ENCODE measurements at regions not wholly inside any gene's neighbourhood (a gene's known extent, or its start where the extent isn't known, plus 50 kb on each side); places are given as distances from the start of the nearest gene placed in this dataset.

- Histone ChIP-seq H3K4me3 (replicated peaks; ENCODE audit: insufficient read depth, low read length) (no peak overlapping the region), H3K27me3 (ENCODE audit: insufficient read depth, poor library complexity, severe bottlenecking) (peaks cover 4% of the 10 kb centered on the region), H3K27ac (replicated peaks) (no peak overlapping the region)
- no peak for DNase-seq (ENCODE audit: low read depth in 1 of 2, low spot score in 1 of 2)
- TF ChIP-seq CTCF (IDR thresholded peaks at IDR 0.05; ENCODE audit: insufficient read depth, low read length) = no peak
- TF ChIP-seq POLR2AphosphoS5 (IDR thresholded peaks at IDR 0.05; ENCODE audit: low read depth) = no peak
- TF ChIP-seq GABPA (IDR thresholded peaks at IDR 0.05; ENCODE audit: low read depth) = no peak
- no peak for TF ChIP-seq SPI1 (IDR thresholded peaks at IDR 0.05; ENCODE audit: borderline replicate concordance, low read depth)
- no peak for TF ChIP-seq REST (IDR thresholded peaks at IDR 0.05; ENCODE audit: insufficient replicate concordance, low read depth)
These were observed 571.0 kb downstream of the TSN start for GRCh38 chr2:122326471-122326870.

GRCh38 chr2:122328816-122329215, 573.4 kb downstream of the TSN start:
- TF ChIP-seq GABPA (IDR thresholded peaks at IDR 0.05; ENCODE audit: low read depth) (no peak), POLR2AphosphoS5 (IDR thresholded peaks at IDR 0.05; ENCODE audit: low read depth) (no peak)
- no peak for DNase-seq (ENCODE audit: low read depth in 1 of 2, low spot score in 1 of 2)
- no peak overlapping the region for H3K27ac ChIP-seq (replicated peaks)
- H3K4me3 ChIP-seq (replicated peaks; ENCODE audit: insufficient read depth, low read length) = no peak overlapping the region
- peaks cover 9% of the 10 kb centered on the region for H3K27me3 ChIP-seq (ENCODE audit: insufficient read depth, poor library complexity, severe bottlenecking)

GRCh38 chr2:122329278-122329677, 573.8 kb downstream of the TSN start:
- no peak for DNase-seq (ENCODE audit: low read depth in 1 of 2, low spot score in 1 of 2)
- Histone ChIP-seq H3K27ac (replicated peaks) (no peak overlapping the region), H3K27me3 (ENCODE audit: insufficient read depth, poor library complexity, severe bottlenecking) (peaks cover 9% of the 10 kb centered on the region), H3K4me3 (replicated peaks; ENCODE audit: insufficient read depth, low read length) (no peak overlapping the region)
- TF ChIP-seq GABPA (IDR thresholded peaks at IDR 0.05; ENCODE audit: low read depth) = no peak
- TF ChIP-seq REST (IDR thresholded peaks at IDR 0.05; ENCODE audit: insufficient replicate concordance, low read depth) = no peak
- no peak for TF ChIP-seq POLR2AphosphoS5 (IDR thresholded peaks at IDR 0.05; ENCODE audit: low read depth)
- no peak for TF ChIP-seq SPI1 (IDR thresholded peaks at IDR 0.05; ENCODE audit: borderline replicate concordance, low read depth)
- no peak for TF ChIP-seq CTCF (IDR thresholded peaks at IDR 0.05; ENCODE audit: insufficient read depth, low read length)

GRCh38 chr2:122333932-122334331, 578.5 kb downstream of the TSN start:
- H3K27ac ChIP-seq (replicated peaks) = no peak overlapping the region
- no peak overlapping the region for H3K4me3 ChIP-seq (replicated peaks; ENCODE audit: insufficient read depth, low read length)
- H3K27me3 ChIP-seq (ENCODE audit: insufficient read depth, poor library complexity, severe bottlenecking) = peaks cover 6% of the 10 kb centered on the region
- TF ChIP-seq CTCF (IDR thresholded peaks at IDR 0.05; ENCODE audit: insufficient read depth, low read length) (no peak), SPI1 (IDR thresholded peaks at IDR 0.05; ENCODE audit: borderline replicate concordance, low read depth) (no peak)
- DNase-seq (ENCODE audit: low read depth in 1 of 2, low spot score in 1 of 2) = no peak

Measured in HL-60 (cell line).